ENCODE measurements at regions not wholly inside any gene's neighbourhood (a gene's known extent, or its start where the extent isn't known, plus 50 kb on each side); places are given as distances from the start of the nearest gene placed in this dataset.
A peak's percentile ranks its signal among the peaks of the same experiment; 100 is the strongest.

- TF ChIP-seq, protein P1, sequence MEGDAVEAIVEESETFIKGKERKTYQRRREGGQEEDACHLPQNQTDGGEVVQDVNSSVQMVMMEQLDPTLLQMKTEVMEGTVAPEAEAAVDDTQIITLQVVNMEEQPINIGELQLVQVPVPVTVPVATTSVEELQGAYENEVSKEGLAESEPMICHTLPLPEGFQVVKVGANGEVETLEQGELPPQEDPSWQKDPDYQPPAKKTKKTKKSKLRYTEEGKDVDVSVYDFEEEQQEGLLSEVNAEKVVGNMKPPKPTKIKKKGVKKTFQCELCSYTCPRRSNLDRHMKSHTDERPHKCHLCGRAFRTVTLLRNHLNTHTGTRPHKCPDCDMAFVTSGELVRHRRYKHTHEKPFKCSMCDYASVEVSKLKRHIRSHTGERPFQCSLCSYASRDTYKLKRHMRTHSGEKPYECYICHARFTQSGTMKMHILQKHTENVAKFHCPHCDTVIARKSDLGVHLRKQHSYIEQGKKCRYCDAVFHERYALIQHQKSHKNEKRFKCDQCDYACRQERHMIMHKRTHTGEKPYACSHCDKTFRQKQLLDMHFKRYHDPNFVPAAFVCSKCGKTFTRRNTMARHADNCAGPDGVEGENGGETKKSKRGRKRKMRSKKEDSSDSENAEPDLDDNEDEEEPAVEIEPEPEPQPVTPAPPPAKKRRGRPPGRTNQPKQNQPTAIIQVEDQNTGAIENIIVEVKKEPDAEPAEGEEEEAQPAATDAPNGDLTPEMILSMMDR (IDR thresholded peaks at IDR 0.05; ENCODE audit: insufficient read depth, low read length, missing control alignments) = no peak
- peak; percentile 4 for DNase-seq (ENCODE audit: low read depth, low spot score)
- H3K4me3 ChIP-seq (ENCODE audit: low read depth, low read length) = no peak overlapping the region
- ChIA-PET POLR2A (no interaction called here), CTCF (interaction anchor here (0.8 kb wide), 1 partner anchor 13 kb away, joined by 4 read pairs; no protein-coding TSS in a partner anchor)
Observed at GRCh38 chr6:126773112-126773805, 345.2 kb upstream of the RSPO3 start.

GRCh38 chr6:126779331-126779730 is 339.1 kb upstream of the RSPO3 start:
- no peak overlapping the region for H3K4me3 ChIP-seq (ENCODE audit: low read depth, low read length)
- no peak for DNase-seq (ENCODE audit: low read depth, low spot score)
- ChIA-PET POLR2A (no interaction called here), CTCF (interaction anchor here (1.2 kb wide), 1 partner anchor 25 kb away, joined by 3 read pairs; no protein-coding TSS in a partner anchor)
- TF ChIP-seq, protein P1 (IDR thresholded peaks at IDR 0.05; ENCODE audit: insufficient read depth, low read length, missing control alignments) = no peak

DNA sequence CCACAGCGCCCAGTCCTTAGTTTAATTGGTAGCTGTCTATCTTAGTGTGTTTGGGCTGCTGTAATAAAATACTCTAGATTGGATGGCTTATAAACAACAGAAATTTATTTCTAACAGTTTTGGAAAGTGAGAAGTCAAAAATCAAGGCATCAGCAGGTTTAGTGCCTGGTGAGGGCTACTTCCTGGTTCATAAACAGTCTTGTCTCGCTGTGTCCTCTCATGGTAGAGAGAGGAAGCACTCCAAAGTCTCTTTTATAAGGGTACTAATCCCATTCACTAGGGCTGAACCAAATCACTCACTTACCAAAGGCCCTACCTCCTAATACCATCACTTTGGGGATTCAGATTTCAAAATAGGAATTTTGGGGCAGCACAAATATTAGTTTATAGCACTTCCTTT is 336.9 kb upstream of the RSPO3 start:
- TF ChIP-seq, protein P1 (IDR thresholded peaks at IDR 0.05; ENCODE audit: insufficient read depth, low read length, missing control alignments) = no peak
- H3K4me3 ChIP-seq (ENCODE audit: low read depth, low read length) = no peak overlapping the region
- DNase-seq (ENCODE audit: low read depth, low spot score) = no peak
- CTCF ChIA-PET = no interaction called here
- POLR2A ChIA-PET = no interaction called here

GRCh38 chr6:126784161-126784790 is 334.2 kb upstream of the RSPO3 start:
- TF ChIP-seq, protein P1 (IDR thresholded peaks at IDR 0.05; ENCODE audit: insufficient read depth, low read length, missing control alignments) = no peak
- DNase-seq (ENCODE audit: low read depth, low spot score) = no peak
- POLR2A ChIA-PET = no interaction called here
- CTCF ChIA-PET = no interaction called here
- H3K4me3 ChIP-seq (ENCODE audit: low read depth, low read length) = no peak overlapping the region

DNA sequence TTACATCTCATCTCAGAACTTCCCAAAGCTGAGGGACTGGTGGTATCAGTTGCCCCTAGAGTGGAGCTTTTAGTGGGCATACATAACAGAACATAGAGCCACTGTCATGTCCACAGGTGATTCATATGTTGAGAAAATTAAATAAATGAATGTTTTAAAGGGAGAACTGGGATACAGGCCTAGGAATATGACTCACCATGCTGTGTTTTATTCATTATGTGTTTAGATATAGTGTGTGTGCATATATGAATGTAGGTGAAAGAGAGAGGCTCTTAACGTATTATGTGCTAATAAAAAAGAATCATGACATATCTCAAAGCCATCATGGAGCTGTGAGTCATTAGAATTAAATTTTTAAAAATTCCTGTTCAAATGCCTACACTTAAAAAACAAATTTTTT is 332.2 kb upstream of the RSPO3 start:
- POLR2A ChIA-PET = no interaction called here
- TF ChIP-seq, protein P1 (IDR thresholded peaks at IDR 0.05; ENCODE audit: insufficient read depth, low read length, missing control alignments) = no peak
- no peak for DNase-seq (ENCODE audit: low read depth, low spot score)
- H3K4me3 ChIP-seq (ENCODE audit: low read depth, low read length) = no peak overlapping the region
- CTCF ChIA-PET = interaction anchor here (0.6 to 1.0 kb wide), 2 partner anchors 13 to 107 kb away, joined by 3 to 4 read pairs; no protein-coding TSS in a partner anchor

GRCh38 chr6:126787635-126788034 is 330.8 kb upstream of the RSPO3 start:
- ChIA-PET POLR2A (no interaction called here), CTCF (no interaction called here)
- TF ChIP-seq, protein P1 (IDR thresholded peaks at IDR 0.05; ENCODE audit: insufficient read depth, low read length, missing control alignments) = no peak
- DNase-seq (ENCODE audit: low read depth, low spot score) = no peak
- H3K4me3 ChIP-seq (ENCODE audit: low read depth, low read length) = no peak overlapping the region
